MG63 (cell line): ENCODE measurements at regions not wholly inside any gene's neighbourhood (a gene's known extent, or its start where the extent isn't known, plus 50 kb on each side); places are given as distances from the start of the nearest gene placed in this dataset.

Experiments used
- DNase-seq: peaks from one replicate; pipeline ENCODE4 v3.0.0-alpha.2; 2020
- H3K27me3 ChIP-seq: fragments of 250-450 bp; sonication (Bioruptor Pico); 2 replicates; pipeline ENCODE4 v1.5.1; 2020; ENCODE audit warnings: mild to moderate bottlenecking, moderate library complexity
- H3K36me3 ChIP-seq: fragments of 250-450 bp; sonication (Bioruptor Pico); 2 replicates; pipeline ENCODE4 v1.5.1; 2020; ENCODE audit warnings: mild to moderate bottlenecking, moderate library complexity
- H3K4me3 ChIP-seq: fragments of 250-450 bp; sonication (Bioruptor Pico); 2 replicates; pipeline ENCODE4 v1.5.1; 2020; ENCODE audit warnings: mild to moderate bottlenecking, moderate library complexity
- H3K9me3 ChIP-seq: fragments of 250-450 bp; sonication (Bioruptor Pico); 2 replicates; pipeline ENCODE4 v1.5.1; 2020; ENCODE audit warnings: mild to moderate bottlenecking, moderate library complexity

- no peak overlapping the region for H3K4me3 ChIP-seq
- no peaks in the 10 kb centered on the region for H3K27me3 ChIP-seq
- no peaks in the 10 kb centered on the region for H3K9me3 ChIP-seq
- DNase-seq: no peak
- H3K36me3 ChIP-seq: no peaks in the 10 kb centered on the region
Measured at GRCh38 chr16:85541980-85542900, 70.9 kb upstream of the GSE1 start.

GRCh38 chr16:85543536-85543935 is 69.6 kb upstream of the GSE1 start:
- Histone ChIP-seq H3K9me3 (no peaks in the 10 kb centered on the region), H3K27me3 (no peaks in the 10 kb centered on the region), H3K36me3 (no peaks in the 10 kb centered on the region), H3K4me3 (no peak overlapping the region)
- no peak for DNase-seq

- Histone ChIP-seq H3K27me3 (no peaks in the 10 kb centered on the region), H3K4me3 (no peak overlapping the region), H3K36me3 (no peaks in the 10 kb centered on the region), H3K9me3 (no peaks in the 10 kb centered on the region)
- DNase-seq: no peak
Measured at GRCh38 chr16:85544016-85544415, 69.1 kb upstream of the GSE1 start.

GRCh38 chr16:85544668-85545067 is 68.5 kb upstream of the GSE1 start:
- Histone ChIP-seq H3K36me3 (no peaks in the 10 kb centered on the region), H3K9me3 (no peaks in the 10 kb centered on the region), H3K4me3 (no peak overlapping the region), H3K27me3 (no peaks in the 10 kb centered on the region)
- no peak for DNase-seq

- Histone ChIP-seq H3K36me3 (no peaks in the 10 kb centered on the region), H3K9me3 (no peaks in the 10 kb centered on the region), H3K4me3 (no peak overlapping the region), H3K27me3 (no peaks in the 10 kb centered on the region)
- DNase-seq: no peak
Measured at GRCh38 chr16:85545227-85545818, 67.8 kb upstream of the GSE1 start.

GRCh38 chr16:85546585-85547447 is 66.3 kb upstream of the GSE1 start:
- DNase-seq: no peak
- no peaks in the 10 kb centered on the region for H3K27me3 ChIP-seq
- H3K4me3 ChIP-seq: no peak overlapping the region
- no peaks in the 10 kb centered on the region for H3K9me3 ChIP-seq
- no peaks in the 10 kb centered on the region for H3K36me3 ChIP-seq

- no peaks in the 10 kb centered on the region for H3K9me3 ChIP-seq
- H3K27me3 ChIP-seq: no peaks in the 10 kb centered on the region
- DNase-seq: no peak
- H3K36me3 ChIP-seq: no peaks in the 10 kb centered on the region
- no peak overlapping the region for H3K4me3 ChIP-seq
Measured at GRCh38 chr16:85548375-85548774, 64.7 kb upstream of the GSE1 start.

GRCh38 chr16:85549766-85550421 is 63.2 kb upstream of the GSE1 start:
- H3K9me3 ChIP-seq: no peaks in the 10 kb centered on the region
- H3K36me3 ChIP-seq: no peaks in the 10 kb centered on the region
- H3K4me3 ChIP-seq: no peak overlapping the region
- no peaks in the 10 kb centered on the region for H3K27me3 ChIP-seq
- no peak for DNase-seq

- no peak for DNase-seq
- H3K36me3 ChIP-seq: no peaks in the 10 kb centered on the region
- H3K4me3 ChIP-seq: no peak overlapping the region
- no peaks in the 10 kb centered on the region for H3K27me3 ChIP-seq
- H3K9me3 ChIP-seq: no peaks in the 10 kb centered on the region
Measured at GRCh38 chr16:85550422-85550864, 62.7 kb upstream of the GSE1 start.

GRCh38 chr16:85550953-85551924 is 61.9 kb upstream of the GSE1 start:
- H3K4me3 ChIP-seq: no peak overlapping the region
- no peaks in the 10 kb centered on the region for H3K27me3 ChIP-seq
- no peaks in the 10 kb centered on the region for H3K36me3 ChIP-seq
- no peaks in the 10 kb centered on the region for H3K9me3 ChIP-seq
- no peak for DNase-seq

GRCh38 chr16:85552980-85553435 is 60.1 kb upstream of the GSE1 start:
- Histone ChIP-seq H3K4me3 (peak overlapping the region; percentile 77), H3K27me3 (no peaks in the 10 kb centered on the region), H3K36me3 (no peaks in the 10 kb centered on the region), H3K9me3 (no peaks in the 10 kb centered on the region)
- no peak for DNase-seq

- Histone ChIP-seq H3K27me3 (no peaks in the 10 kb centered on the region), H3K36me3 (no peaks in the 10 kb centered on the region), H3K4me3 (peak overlapping the region; percentile 77), H3K9me3 (no peaks in the 10 kb centered on the region)
- peak; percentile 79 for DNase-seq
Measured at GRCh38 chr16:85553436-85554113, 59.5 kb upstream of the GSE1 start.

GRCh38 chr16:85554114-85554888 is 58.8 kb upstream of the GSE1 start:
- Histone ChIP-seq H3K9me3 (no peaks in the 10 kb centered on the region), H3K27me3 (no peaks in the 10 kb centered on the region), H3K4me3 (peak overlapping the region; percentile 77), H3K36me3 (no peaks in the 10 kb centered on the region)
- DNase-seq: peak; percentile 81

GRCh38 chr16:85554889-85555718 is 58.0 kb upstream of the GSE1 start:
- Histone ChIP-seq H3K4me3 (peak overlapping the region; percentile 77), H3K27me3 (no peaks in the 10 kb centered on the region), H3K9me3 (no peaks in the 10 kb centered on the region), H3K36me3 (no peaks in the 10 kb centered on the region)
- DNase-seq: peak; percentile 80
